A673 (cell line): ENCODE measurements at regions not wholly inside any gene's neighbourhood (a gene's known extent, or its start where the extent isn't known, plus 50 kb on each side); places are given as distances from the start of the nearest gene placed in this dataset.

Experiments
- BruUV-seq: library from RNA; stranded (reverse); fragments of 400-500 nt; replicated peaks from 2 replicates; lab custom pipeline; 2021; lab: Mats Ljungman, UMichigan
- CTCF ChIA-PET: fragments of 300-600 bp; sonication (Branson Sonifier 250); formaldehyde crosslinking; loops from one replicate; lab custom pipeline; 2022; ENCODE audit warnings: antibody characterized with exemption; lab: Charles Lee
- POLR2A ChIA-PET: fragments of 300-600 bp; sonication (Branson Sonifier 250); formaldehyde crosslinking; loops from one replicate; lab custom pipeline; 2022; ENCODE audit warnings: antibody characterized with exemption; ENCODE audit not compliant: low non-redundant PET; lab: Charles Lee
- DNase-seq: peaks from one replicate; pipeline ENCODE4 v3.0.0-alpha.2; 2015; ENCODE audit warnings: low spot score
- H3K27ac ChIP-seq: fragments of 200-600 bp; sonication (generic); 2 replicates; pipeline ENCODE4 v1.5.1; 2016; ENCODE audit warnings: mixed run types, low read depth, mild to moderate bottlenecking, mixed read lengths, antibody characterized with exemption, low read length; ENCODE audit not compliant: poor library complexity, severe bottlenecking
- H3K27me3 ChIP-seq: fragments of 200-600 bp; sonication (generic); replicated peaks from 2 replicates; pipeline ENCODE4 v1.6.1; 2017; ENCODE audit warnings: mixed run types, low read depth, mild to moderate bottlenecking, mixed read lengths, antibody characterized with exemption, low read length; ENCODE audit not compliant: insufficient read depth, poor library complexity
- H3K36me3 ChIP-seq: fragments of 200-600 bp; sonication (generic); 2 replicates; pipeline ENCODE4 v1.6.1; 2016; ENCODE audit warnings: mixed run types, mild to moderate bottlenecking, mixed read lengths, antibody characterized with exemption, low read length; ENCODE audit not compliant: insufficient read depth, poor library complexity, severe bottlenecking
- H3K4me1 ChIP-seq: fragments of 200-600 bp; sonication (generic); 2 replicates; pipeline ENCODE4 v1.6.1; 2017; ENCODE audit warnings: mixed run types, mild to moderate bottlenecking, mixed read lengths, antibody characterized with exemption, low read length; ENCODE audit not compliant: insufficient read depth, poor library complexity, severe bottlenecking
- H3K4me3 ChIP-seq: fragments of 200-600 bp; sonication (generic); 2 replicates; pipeline ENCODE4 v1.5.1; 2016; ENCODE audit warnings: low read depth, mixed run types, mild to moderate bottlenecking, mixed read lengths, low read length; ENCODE audit not compliant: poor library complexity, severe bottlenecking
- H3K9me3 ChIP-seq: fragments of 200-600 bp; sonication (generic); 2 replicates; pipeline ENCODE4 v1.6.1; 2016; ENCODE audit warnings: mixed run types, low read depth, mild to moderate bottlenecking, mixed read lengths, antibody characterized with exemption, low read length; ENCODE audit not compliant: poor library complexity, severe bottlenecking
- CTCF ChIP-seq: fragments of 300-800, 200-600 bp; sonication (generic); conservative IDR thresholded peaks from 2 replicates; pipeline ENCODE4 v1.5.1; 2017; ENCODE audit warnings: low read depth, mild to moderate bottlenecking, antibody characterized with exemption, low read length, moderate library complexity, mixed read lengths
- EZH2 ChIP-seq: fragments of 200-600 bp; sonication (generic); IDR thresholded peaks from 2 replicates; pipeline ENCODE4 v1.6.1; 2017; ENCODE audit warnings: borderline replicate concordance, low read depth, mild to moderate bottlenecking, mixed read lengths, antibody characterized with exemption, low read length; ENCODE audit not compliant: poor library complexity, severe bottlenecking
- intact Hi-C: fragments of 100-400 bp; cut with micrococcal nuclease; formaldehyde crosslinking; loops from one replicate; pipeline ENCODE4 v1.10.0; 2022; ENCODE audit not compliant: unreplicated experiment

- TF ChIP-seq CTCF (no peak), EZH2 (no peak)
- no peaks in the 10 kb centered on the region for H3K27me3 ChIP-seq
- no peak overlapping the region for H3K4me3 ChIP-seq
- H3K36me3 ChIP-seq = peaks cover 35% of the 10 kb centered on the region
- H3K9me3 ChIP-seq = peaks cover 29% of the 10 kb centered on the region
- intact Hi-C loops = loop anchor here (1.0 to 5.0 kb wide), 4 partner anchors 177 to 1177 kb away; no protein-coding TSS in a partner anchor
- ChIA-PET POLR2A (interaction anchor here (0.6 to 0.9 kb wide), 5 partner anchors 121 to 1412 kb away, joined by 3 to 5 read pairs (median 4); no protein-coding TSS in a partner anchor), CTCF (interaction anchor here (0.6 kb wide), 1 partner anchor 691 kb away, joined by 5 read pairs; no protein-coding TSS in a partner anchor)
- H3K4me1 ChIP-seq = peaks cover 33% of the 10 kb centered on the region
- H3K27ac ChIP-seq = peak overlapping the region; percentile 97
- BruUV-seq = no TSS peak
- peak; percentile 95 for DNase-seq
These were observed 1411.4 kb downstream of the NCAM2 start for GRCh38 chr21:22409571-22409970.

- ChIA-PET POLR2A (no interaction called here), CTCF (no interaction called here)
- H3K36me3 ChIP-seq = peaks cover 42% of the 10 kb centered on the region
- intact Hi-C loops = loop anchor here (10.0 kb wide), 1 partner anchor 158 kb away; no protein-coding TSS in a partner anchor
- H3K4me3 ChIP-seq = no peak overlapping the region
- no peaks in the 10 kb centered on the region for H3K4me1 ChIP-seq
- TF ChIP-seq CTCF (no peak), EZH2 (no peak)
- no peak overlapping the region for H3K27ac ChIP-seq
- no TSS peak for BruUV-seq
- peaks cover 19% of the 10 kb centered on the region for H3K9me3 ChIP-seq
- DNase-seq = no peak
- no peaks in the 10 kb centered on the region for H3K27me3 ChIP-seq
These were observed 1418.3 kb downstream of the NCAM2 start for GRCh38 chr21:22416555-22416954.

- CTCF ChIA-PET = no interaction called here
- no peak for DNase-seq
- H3K4me1 ChIP-seq = no peaks in the 10 kb centered on the region
- no peak overlapping the region for H3K4me3 ChIP-seq
- no TSS peak for BruUV-seq
- H3K27me3 ChIP-seq = no peaks in the 10 kb centered on the region
- TF ChIP-seq CTCF (no peak), EZH2 (no peak)
- POLR2A ChIA-PET = no interaction called here
- H3K9me3 ChIP-seq = no peaks in the 10 kb centered on the region
- H3K36me3 ChIP-seq = no peaks in the 10 kb centered on the region
- H3K27ac ChIP-seq = no peak overlapping the region
- intact Hi-C loops = no loop called here
These were observed 1423.4 kb downstream of the NCAM2 start for GRCh38 chr21:22421416-22422180.
